GM12864 (cell line): ENCODE measurements at regions not wholly inside any gene's neighbourhood (a gene's known extent, or its start where the extent isn't known, plus 50 kb on each side); places are given as distances from the start of the nearest gene placed in this dataset.

Source experiments
- DNase-seq: peaks from one replicate; pipeline ENCODE4 v3.0.0-alpha.2; 2011; ENCODE audit warnings: low read depth
- H3K4me3 ChIP-seq: 2 replicates; pipeline ENCODE4 v1.5.1; 2011; ENCODE audit warnings: mild to moderate bottlenecking, low read depth, low read length, control low read depth
- TF ChIP-seq, protein P1 (sequence below): IDR thresholded peaks from 2 replicates; pipeline ENCODE4 v1.5.1; 2011; ENCODE audit warnings: low read depth, mild to moderate bottlenecking, moderate library complexity, low read length, control low read depth, inconsistent platforms; ENCODE audit errors: missing control alignments

DNA sequence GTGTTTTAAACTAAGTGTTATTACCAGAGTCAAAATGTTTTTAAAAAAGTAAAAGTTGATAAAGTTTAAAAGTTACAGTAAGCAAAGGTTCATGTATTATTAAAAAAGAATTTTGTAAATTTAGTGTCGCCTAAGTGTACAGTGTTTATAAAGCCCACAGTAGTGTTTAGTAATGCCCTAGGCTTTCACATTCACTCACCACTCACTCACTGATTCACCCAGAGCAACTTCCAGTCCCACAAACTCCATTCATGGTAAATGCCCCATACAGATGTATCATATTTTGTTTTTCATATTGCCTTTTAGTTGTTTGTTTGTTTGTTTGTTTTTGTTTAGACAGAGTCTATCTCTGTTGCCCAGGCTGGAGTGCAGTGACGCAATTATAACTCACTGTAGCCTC lies 353.8 kb upstream of the PTBP2 start:
- H3K4me3 ChIP-seq: no peak overlapping the region
- TF ChIP-seq, protein P1, sequence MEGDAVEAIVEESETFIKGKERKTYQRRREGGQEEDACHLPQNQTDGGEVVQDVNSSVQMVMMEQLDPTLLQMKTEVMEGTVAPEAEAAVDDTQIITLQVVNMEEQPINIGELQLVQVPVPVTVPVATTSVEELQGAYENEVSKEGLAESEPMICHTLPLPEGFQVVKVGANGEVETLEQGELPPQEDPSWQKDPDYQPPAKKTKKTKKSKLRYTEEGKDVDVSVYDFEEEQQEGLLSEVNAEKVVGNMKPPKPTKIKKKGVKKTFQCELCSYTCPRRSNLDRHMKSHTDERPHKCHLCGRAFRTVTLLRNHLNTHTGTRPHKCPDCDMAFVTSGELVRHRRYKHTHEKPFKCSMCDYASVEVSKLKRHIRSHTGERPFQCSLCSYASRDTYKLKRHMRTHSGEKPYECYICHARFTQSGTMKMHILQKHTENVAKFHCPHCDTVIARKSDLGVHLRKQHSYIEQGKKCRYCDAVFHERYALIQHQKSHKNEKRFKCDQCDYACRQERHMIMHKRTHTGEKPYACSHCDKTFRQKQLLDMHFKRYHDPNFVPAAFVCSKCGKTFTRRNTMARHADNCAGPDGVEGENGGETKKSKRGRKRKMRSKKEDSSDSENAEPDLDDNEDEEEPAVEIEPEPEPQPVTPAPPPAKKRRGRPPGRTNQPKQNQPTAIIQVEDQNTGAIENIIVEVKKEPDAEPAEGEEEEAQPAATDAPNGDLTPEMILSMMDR: no peak

DNA sequence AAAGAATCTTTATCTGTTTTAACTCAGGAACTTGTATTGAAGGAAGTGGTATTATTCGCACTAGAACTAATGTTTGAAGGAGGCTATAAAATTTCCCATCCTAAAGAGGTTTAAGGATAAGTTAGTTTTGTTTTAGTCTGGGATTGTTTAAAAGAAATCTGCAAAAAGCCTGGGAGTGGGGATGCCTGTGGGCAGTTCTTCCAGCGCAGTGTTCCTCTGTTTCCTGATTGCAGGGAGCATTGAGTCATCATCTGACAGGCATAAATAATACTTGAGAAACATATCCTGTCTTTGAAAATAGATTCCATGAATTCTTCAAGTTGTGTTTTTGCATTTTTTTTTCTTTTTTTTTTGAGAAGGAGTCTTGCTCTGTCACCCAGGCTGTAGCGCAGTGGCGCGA lies 350.8 kb upstream of the PTBP2 start:
- no peak for DNase-seq
- TF ChIP-seq, protein P1: no peak
- H3K4me3 ChIP-seq: no peak overlapping the region

More for the DNA sequence above, 353.8 kb upstream of the PTBP2 start:
- DNase-seq: no peak

DNA sequence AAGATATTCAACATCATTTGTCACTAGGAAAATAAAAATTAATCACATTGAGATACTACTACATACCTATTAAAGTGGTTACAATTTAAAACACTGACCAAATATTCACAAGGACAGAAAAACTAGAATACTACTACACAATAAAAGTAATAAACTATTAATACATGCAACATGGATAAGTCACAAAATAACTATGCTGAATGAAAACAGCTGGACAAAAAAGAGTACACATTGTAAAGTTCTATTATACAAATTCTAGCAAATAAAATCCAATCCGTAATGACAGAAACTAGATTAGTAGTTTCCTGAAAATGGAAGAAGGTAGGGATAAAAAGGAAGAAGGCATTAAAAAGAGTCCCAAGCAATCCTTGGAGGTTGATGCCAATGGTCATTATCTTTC lies 348.7 kb upstream of the PTBP2 start:
- no peak for DNase-seq
- no peak overlapping the region for H3K4me3 ChIP-seq
- TF ChIP-seq, protein P1: no peak

DNA sequence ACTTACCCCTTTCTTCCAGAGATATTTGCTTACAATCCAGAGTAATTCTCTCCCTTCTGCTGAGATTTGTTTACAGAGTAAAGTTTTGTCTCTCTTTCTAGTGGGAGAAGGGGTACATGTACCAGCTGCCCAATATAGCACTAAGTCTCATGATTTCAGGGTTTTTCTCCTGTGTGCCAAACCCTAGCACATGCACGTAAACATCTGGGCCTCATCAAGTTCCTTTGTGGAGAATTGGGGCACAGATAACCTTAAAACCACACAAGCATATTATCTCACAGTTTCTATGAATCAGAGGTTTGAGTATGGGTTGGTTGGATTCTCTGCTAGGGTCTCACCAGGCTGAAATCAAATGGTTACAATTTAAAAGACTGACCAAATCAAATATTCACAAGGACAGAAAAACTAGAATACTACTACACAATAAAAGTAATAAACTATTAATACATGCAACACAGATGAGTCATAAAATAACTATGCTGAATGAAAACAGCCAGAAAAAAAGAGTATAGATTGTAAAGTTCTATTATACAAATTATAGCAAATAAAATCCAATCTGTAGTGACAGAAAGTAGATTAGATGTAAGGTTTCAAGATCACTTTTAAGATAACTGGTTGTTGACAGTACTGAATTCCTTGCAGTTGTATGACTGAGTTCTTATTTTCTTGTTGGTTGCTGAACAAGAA lies 347.4 kb upstream of the PTBP2 start:
- DNase-seq: no peak
- TF ChIP-seq, protein P1: no peak
- no peak overlapping the region for H3K4me3 ChIP-seq

DNA sequence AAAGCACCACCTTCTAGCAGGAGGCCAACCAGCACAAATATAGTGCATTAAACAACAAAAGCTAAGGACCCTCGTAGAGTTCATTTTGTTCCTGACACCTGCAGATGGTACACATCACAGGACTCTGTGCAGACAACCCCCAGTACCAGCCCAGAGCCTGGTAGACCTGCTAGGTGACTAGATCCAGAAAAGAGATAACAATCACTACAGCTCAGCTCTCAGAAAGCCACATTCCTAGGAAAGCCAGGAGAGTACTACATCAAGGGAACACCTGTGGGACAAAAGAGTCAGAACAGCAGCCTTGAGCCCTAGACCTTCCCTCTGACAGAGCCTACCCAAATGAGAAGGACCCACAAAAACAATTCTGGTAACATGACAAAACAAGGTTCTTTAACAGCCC lies 344.7 kb upstream of the PTBP2 start:
- H3K4me3 ChIP-seq: no peak overlapping the region
- no peak for DNase-seq
- TF ChIP-seq, protein P1: no peak

DNA sequence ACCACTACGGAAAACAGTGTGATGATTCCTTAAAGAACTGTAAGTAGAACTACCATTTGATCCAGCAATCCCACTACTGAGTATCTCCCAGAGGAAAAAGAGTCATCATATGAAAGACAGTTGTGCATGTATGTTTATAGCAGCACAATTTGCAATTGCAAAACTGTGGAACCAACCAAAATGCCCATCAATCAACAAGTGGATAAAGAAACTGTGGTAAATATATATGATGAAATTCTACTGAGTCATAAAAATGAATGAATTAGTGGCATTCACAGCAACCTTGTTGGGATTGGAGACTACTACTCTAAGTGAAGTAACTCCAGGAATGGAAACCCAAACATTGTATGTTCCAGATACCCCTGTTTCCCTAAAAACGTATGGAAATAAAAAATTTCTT lies 337.0 kb upstream of the PTBP2 start:
- no peak for DNase-seq
- H3K4me3 ChIP-seq: no peak overlapping the region
- TF ChIP-seq, protein P1: no peak

DNA sequence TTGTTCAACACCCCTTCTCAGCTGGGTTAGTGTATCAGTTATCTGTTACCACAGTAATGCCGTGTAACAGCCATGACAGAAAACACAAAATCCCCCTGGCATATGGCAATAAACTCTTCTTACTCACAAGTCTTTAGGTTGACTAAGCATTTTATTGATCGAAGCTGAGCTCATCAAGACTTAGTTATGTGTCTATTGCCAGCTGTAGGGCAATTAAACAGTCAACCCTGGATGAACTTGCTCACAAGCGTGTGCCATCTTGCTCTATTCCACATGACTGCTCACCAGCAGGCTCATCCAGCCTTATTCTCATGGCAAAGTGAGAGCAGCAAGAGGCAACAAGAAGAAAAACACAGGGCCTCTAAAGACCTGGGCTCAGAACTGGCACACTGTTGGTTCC lies 333.8 kb upstream of the PTBP2 start:
- no peak overlapping the region for H3K4me3 ChIP-seq
- no peak for DNase-seq
- TF ChIP-seq, protein P1: no peak
